ENCODE measurements at regions not wholly inside any gene's neighbourhood (a gene's known extent, or its start where the extent isn't known, plus 50 kb on each side); places are given as distances from the start of the nearest gene placed in this dataset.

GRCh38 chr2:39837856-39838453, 58.9 kb upstream of the THUMPD2 start:
- no peak for TF ChIP-seq POLR2A (IDR thresholded peaks at IDR 0.05)
- TF ChIP-seq, protein P1, sequence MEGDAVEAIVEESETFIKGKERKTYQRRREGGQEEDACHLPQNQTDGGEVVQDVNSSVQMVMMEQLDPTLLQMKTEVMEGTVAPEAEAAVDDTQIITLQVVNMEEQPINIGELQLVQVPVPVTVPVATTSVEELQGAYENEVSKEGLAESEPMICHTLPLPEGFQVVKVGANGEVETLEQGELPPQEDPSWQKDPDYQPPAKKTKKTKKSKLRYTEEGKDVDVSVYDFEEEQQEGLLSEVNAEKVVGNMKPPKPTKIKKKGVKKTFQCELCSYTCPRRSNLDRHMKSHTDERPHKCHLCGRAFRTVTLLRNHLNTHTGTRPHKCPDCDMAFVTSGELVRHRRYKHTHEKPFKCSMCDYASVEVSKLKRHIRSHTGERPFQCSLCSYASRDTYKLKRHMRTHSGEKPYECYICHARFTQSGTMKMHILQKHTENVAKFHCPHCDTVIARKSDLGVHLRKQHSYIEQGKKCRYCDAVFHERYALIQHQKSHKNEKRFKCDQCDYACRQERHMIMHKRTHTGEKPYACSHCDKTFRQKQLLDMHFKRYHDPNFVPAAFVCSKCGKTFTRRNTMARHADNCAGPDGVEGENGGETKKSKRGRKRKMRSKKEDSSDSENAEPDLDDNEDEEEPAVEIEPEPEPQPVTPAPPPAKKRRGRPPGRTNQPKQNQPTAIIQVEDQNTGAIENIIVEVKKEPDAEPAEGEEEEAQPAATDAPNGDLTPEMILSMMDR (IDR thresholded peaks at IDR 0.05): peak; percentile 35 to 76 (median 50)

All from adrenal gland (tissue), 5 donors.